T-cell (primary cell): ENCODE measurements at regions not wholly inside any gene's neighbourhood (a gene's known extent, or its start where the extent isn't known, plus 50 kb on each side); places are given as distances from the start of the nearest gene placed in this dataset.
A peak's percentile ranks its signal among the peaks of the same experiment; 100 is the strongest.

Source experiments
- ATAC-seq, 4 experiments: fragments of 200-7000 bp in 3 of 4; fragments of 150-1000 bp in 1 of 4; cut with Tn5 transposase; replicated peaks in 1 of 4; 1 replicate in 3 of 4; 2 replicates in 1 of 4; pipeline ENCODE4 v1.10.0; 2021; ENCODE audit warnings: moderate library complexity in 3 of 4, mild to moderate bottlenecking in 2 of 4, moderate number of reproducible peaks in 1 of 4
- CTCF ChIA-PET, 2 donors: fragments of 300-600 bp; sonication (Branson Sonifier 250); formaldehyde crosslinking; loops; one replicate each; lab custom pipeline; 2022; ENCODE audit warnings: antibody characterized with exemption in 2 of 2; lab: Charles Lee
- POLR2A ChIA-PET, 2 donors: fragments of 300-600 bp; sonication (Branson Sonifier 250); formaldehyde crosslinking; loops; one replicate each; lab custom pipeline; 2022; ENCODE audit warnings: antibody characterized with exemption in 2 of 2; lab: Charles Lee
- DNase-seq, 35 experiments: peaks; one replicate each; pipeline versions ENCODE4 v3.0.0 to v3.0.0-alpha.2; 2013 to 2023
- H3K27ac ChIP-seq: one replicate; pipeline ENCODE4 v1.5.1; 2013; ENCODE audit warnings: low read length
- H3K27me3 ChIP-seq, 2 experiments: replicated peaks in 1 of 2; 1 replicate in 1 of 2; 2 replicates in 1 of 2; pipeline versions ENCODE4 v1.6.1 to v1.7.0; 2013; ENCODE audit warnings: low read length in 1 of 2, mixed read lengths in 1 of 2; ENCODE audit not compliant: control insufficient read depth in 2 of 2, insufficient read depth in 2 of 2; ENCODE audit errors: extremely low read depth in 1 of 2
- H3K36me3 ChIP-seq, 2 donors: 1 replicate in 1 of 2; 2 replicates in 1 of 2; pipeline versions ENCODE4 v1.6.1 to v1.7.0; 2013; ENCODE audit warnings: low read length in 1 of 2; ENCODE audit not compliant: control insufficient read depth in 2 of 2, insufficient read depth in 1 of 2; ENCODE audit errors: extremely low read depth in 1 of 2
- H3K4me1 ChIP-seq, 2 experiments: 1 replicate in 1 of 2; 2 replicates in 1 of 2; pipeline versions ENCODE4 v1.6.1 to v1.7.0; 2013; ENCODE audit warnings: low read length in 2 of 2, mixed read lengths in 1 of 2; ENCODE audit not compliant: insufficient read depth in 2 of 2, control insufficient read depth in 1 of 2; ENCODE audit errors: extremely low read depth in 1 of 2
- H3K4me3 ChIP-seq, 2 donors: 1 replicate in 1 of 2; 2 replicates in 1 of 2; pipeline versions ENCODE4 v1.5.1 to v1.7.0; 2013; ENCODE audit warnings: mild to moderate bottlenecking in 2 of 2, low read length in 1 of 2, moderate library complexity in 1 of 2; ENCODE audit not compliant: control insufficient read depth in 1 of 2; ENCODE audit errors: extremely low read depth in 1 of 2
- H3K9me3 ChIP-seq: 2 replicates; pipeline ENCODE4 v1.7.0; 2013
- H3K27ac Mint-ChIP-seq, 2 donors: one replicate each; pipeline ENCODE4 v1.8.0; 2020 to 2021; ENCODE audit warnings: mild to moderate bottlenecking in 2 of 2, mixed read lengths in 2 of 2
- H3K27me3 Mint-ChIP-seq, 2 donors: one replicate each; pipeline ENCODE4 v1.8.0; 2021 to 2022; ENCODE audit warnings: mixed read lengths in 2 of 2
- H3K36me3 Mint-ChIP-seq: one replicate; pipeline ENCODE4 v1.8.0; 2021; ENCODE audit warnings: mixed read lengths
- H3K4me1 Mint-ChIP-seq, 3 donors: one replicate each; pipeline ENCODE4 v1.8.0; 2020 to 2022; ENCODE audit warnings: mixed read lengths in 3 of 3, mild to moderate bottlenecking in 1 of 3
- H3K4me3 Mint-ChIP-seq, 3 donors: one replicate each; pipeline ENCODE4 v1.8.0; 2020 to 2022; ENCODE audit warnings: mild to moderate bottlenecking in 3 of 3, mixed read lengths in 3 of 3, moderate library complexity in 3 of 3
- H3K9me3 Mint-ChIP-seq, 3 donors: one replicate each; pipeline ENCODE4 v1.8.0; 2020 to 2022; ENCODE audit warnings: mixed read lengths in 3 of 3
- WGBS: methylation state at CpG from one replicate; pipeline ENCODE4 v1.1.5; 2013; ENCODE audit warnings: missing lambda C conversion rate; ENCODE audit not compliant: insufficient coverage; 5-methylcytosine and 5-hydroxymethylcytosine counted together

DNA sequence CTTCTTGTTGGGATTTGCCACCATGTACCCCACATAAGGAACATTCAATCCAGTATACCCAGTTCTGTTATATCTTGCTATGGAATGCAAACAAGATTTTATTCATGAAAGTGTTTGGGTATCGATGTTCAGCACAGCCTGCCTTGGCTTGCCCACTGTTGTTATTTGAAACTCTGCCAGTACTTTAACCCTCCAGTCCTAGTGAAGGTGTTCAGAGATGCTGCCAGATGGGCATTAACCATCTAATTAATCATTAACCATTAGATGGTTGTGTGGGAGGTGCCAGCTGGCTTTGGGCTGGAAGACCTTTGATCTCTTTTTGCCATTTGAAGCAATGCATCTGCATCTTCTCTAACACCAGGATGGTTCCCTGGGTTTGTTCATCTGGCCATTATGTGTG, 363.0 kb downstream of the SH2D4B start:
- Mint-ChIP-seq H3K27ac (no peak overlapping the region), H3K4me3 (no peak overlapping the region), H3K36me3 (no peaks in the 10 kb centered on the region), H3K9me3 (no peaks in the 10 kb centered on the region), H3K4me1 (no peaks in the 10 kb centered on the region), H3K27me3 (no peaks in the 10 kb centered on the region)
- H3K9me3 ChIP-seq, result no peaks in the 10 kb centered on the region
- DNase-seq, result no peak
- no peak overlapping the region for H3K27ac ChIP-seq
- no peak for ATAC-seq
- ChIA-PET CTCF (no interaction called here), POLR2A (no interaction called here)
- no peak overlapping the region for H3K4me3 ChIP-seq
- no peaks in the 10 kb centered on the region for H3K27me3 ChIP-seq
- no peaks in the 10 kb centered on the region for H3K4me1 ChIP-seq
- H3K36me3 ChIP-seq, result no peaks in the 10 kb centered on the region
- WGBS, result no CpG with 5 or more reads among the region's 1 CpG

DNA sequence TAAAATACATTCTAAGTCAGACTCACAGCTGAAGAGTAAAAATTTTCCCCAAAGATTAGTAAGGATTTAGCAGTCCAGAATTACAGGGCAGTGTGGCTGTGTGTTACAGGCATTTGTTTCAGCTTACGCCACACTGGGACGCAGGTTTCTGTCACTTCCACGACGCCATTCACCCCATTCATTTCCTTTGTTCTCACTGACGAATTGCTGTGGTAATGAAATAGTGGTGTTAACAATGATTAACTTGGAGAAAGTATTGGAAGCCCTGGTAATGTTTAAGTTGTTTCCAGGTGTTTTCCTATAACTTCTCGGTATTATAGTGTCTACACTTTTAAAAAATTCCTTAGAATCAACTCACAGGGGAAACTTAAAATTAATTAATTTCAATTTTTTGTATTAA, 370.9 kb downstream of the SH2D4B start:
- no peaks in the 10 kb centered on the region for H3K9me3 ChIP-seq
- H3K27me3 ChIP-seq, result peaks cover 0 to 3% of the 10 kb centered on the region in 2 experiments
- Mint-ChIP-seq H3K36me3 (no peaks in the 10 kb centered on the region), H3K4me3 (no peak overlapping the region), H3K27ac (no peak overlapping the region), H3K9me3 (no peaks in the 10 kb centered on the region), H3K4me1 (no peaks in the 10 kb centered on the region), H3K27me3 (peaks cover 3% of the 10 kb centered on the region in 2 donors)
- ChIA-PET POLR2A (no interaction called here), CTCF (no interaction called here)
- H3K27ac ChIP-seq, result no peak overlapping the region
- ATAC-seq, result no peak
- no peak for DNase-seq
- H3K36me3 ChIP-seq, result no peaks in the 10 kb centered on the region
- no peaks in the 10 kb centered on the region for H3K4me1 ChIP-seq
- H3K4me3 ChIP-seq, result no peak overlapping the region
- no CpG with 5 or more reads among the region's 6 CpGs for WGBS

DNA sequence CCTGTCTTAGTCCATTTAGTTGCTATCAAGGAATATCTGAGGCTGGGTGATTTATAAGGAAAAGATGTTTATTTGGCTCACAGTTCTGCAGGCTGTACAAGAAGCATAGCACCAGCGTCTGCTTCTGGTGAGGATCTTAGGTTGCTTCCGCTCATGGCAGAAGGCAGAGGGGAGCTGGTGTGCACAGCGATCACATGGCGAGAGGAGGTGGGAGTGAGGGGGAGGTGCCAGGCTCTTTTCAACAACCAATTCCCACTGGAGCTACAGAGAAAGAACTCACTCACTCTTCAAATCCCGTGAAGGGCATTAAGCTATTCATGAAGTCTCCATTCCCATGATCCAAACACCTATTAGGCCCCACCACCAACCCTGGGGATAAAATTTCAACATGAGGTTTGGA, 371.6 kb downstream of the SH2D4B start:
- Histone ChIP-seq H3K27ac (no peak overlapping the region), H3K36me3 (no peaks in the 10 kb centered on the region), H3K27me3 (peaks cover 0 to 3% of the 10 kb centered on the region in 2 experiments), H3K4me1 (no peaks in the 10 kb centered on the region), H3K4me3 (no peak overlapping the region), H3K9me3 (no peaks in the 10 kb centered on the region)
- Mint-ChIP-seq H3K4me3 (no peak overlapping the region), H3K36me3 (no peaks in the 10 kb centered on the region), H3K4me1 (no peaks in the 10 kb centered on the region), H3K9me3 (no peaks in the 10 kb centered on the region), H3K27me3 (peaks cover 3% of the 10 kb centered on the region in 2 donors), H3K27ac (no peak overlapping the region)
- ChIA-PET CTCF (no interaction called here), POLR2A (no interaction called here)
- DNase-seq (no peak), ATAC-seq (no peak)
- 90% methylated on average over 2 of the region's 5 CpGs for WGBS

DNA sequence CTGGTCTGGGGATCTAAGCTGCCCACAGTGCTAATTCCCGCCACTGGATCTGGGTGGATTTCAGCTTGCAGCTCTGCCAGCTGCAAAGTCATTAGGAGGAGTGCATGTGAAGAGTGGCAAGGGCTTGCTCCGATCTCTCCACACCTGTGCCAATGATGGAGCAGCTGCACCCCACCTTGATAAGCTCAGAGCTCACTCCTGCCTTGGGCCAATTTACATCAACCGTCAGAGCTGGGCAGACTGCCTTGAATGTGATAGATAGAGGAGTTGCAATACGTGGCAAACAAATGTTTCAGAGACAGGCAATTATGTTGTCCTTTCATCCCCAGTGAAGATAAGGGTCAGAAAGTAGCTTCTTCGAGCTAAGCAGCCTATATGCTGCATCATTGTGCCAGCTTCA, 379.9 kb downstream of the SH2D4B start:
- ChIA-PET POLR2A (no interaction called here), CTCF (no interaction called here)
- no peak for DNase-seq
- no peak for ATAC-seq
- no peaks in the 10 kb centered on the region for H3K36me3 Mint-ChIP-seq
- Histone ChIP-seq H3K36me3 (no peaks in the 10 kb centered on the region), H3K4me1 (no peaks in the 10 kb centered on the region), H3K4me3 (no peak overlapping the region), H3K9me3 (no peaks in the 10 kb centered on the region), H3K27me3 (no peaks in the 10 kb centered on the region), H3K27ac (no peak overlapping the region)
- H3K9me3 Mint-ChIP-seq, result no peaks in the 10 kb centered on the region
- WGBS, result 92% methylated on average over 3 of the region's 5 CpGs
- no peaks in the 10 kb centered on the region for H3K4me1 Mint-ChIP-seq
- peaks cover 16% of the 10 kb centered on the region in 2 donors for H3K27me3 Mint-ChIP-seq
- H3K27ac Mint-ChIP-seq, result no peak overlapping the region
- no peak overlapping the region for H3K4me3 Mint-ChIP-seq

DNA sequence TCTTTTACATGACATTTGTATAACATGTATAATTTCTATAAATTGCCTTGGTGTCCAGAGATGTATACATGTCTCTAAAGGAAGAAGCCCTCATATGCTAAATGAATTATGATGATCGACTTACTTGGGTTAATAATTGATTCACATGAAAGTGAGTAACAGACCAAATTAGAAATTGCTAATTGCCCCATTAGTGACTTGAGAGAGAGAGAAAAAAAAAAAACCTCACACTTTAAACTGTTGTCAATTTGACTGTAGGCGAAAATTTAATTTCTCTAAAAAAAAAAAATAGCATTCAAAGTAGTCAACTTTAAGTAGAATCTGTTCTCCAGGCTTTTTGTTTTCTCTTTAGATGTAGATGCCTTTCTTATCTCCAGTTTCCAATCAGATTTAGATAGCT, 383.3 kb downstream of the SH2D4B start:
- Mint-ChIP-seq H3K27me3 (peaks cover 14 to 16% of the 10 kb centered on the region in 2 donors), H3K4me1 (no peaks in the 10 kb centered on the region), H3K27ac (no peak overlapping the region), H3K9me3 (no peaks in the 10 kb centered on the region), H3K36me3 (no peaks in the 10 kb centered on the region), H3K4me3 (no peak overlapping the region)
- Histone ChIP-seq H3K27ac (no peak overlapping the region), H3K4me1 (no peaks in the 10 kb centered on the region), H3K36me3 (no peaks in the 10 kb centered on the region), H3K9me3 (no peaks in the 10 kb centered on the region), H3K4me3 (no peak overlapping the region), H3K27me3 (no peaks in the 10 kb centered on the region)
- ATAC-seq (no peak), DNase-seq (no peak)
- CTCF ChIA-PET, result no interaction called here
- WGBS, result no CpG with 5 or more reads among the region's 2 CpGs
- POLR2A ChIA-PET, result no interaction called here

- WGBS, result 74% methylated on average over 4 of the region's 7 CpGs
- no peaks in the 10 kb centered on the region for H3K4me1 ChIP-seq
- ATAC-seq (no peak), DNase-seq (peak in 4 of 35 experiments; percentile 1 to 31 (median 6))
- POLR2A ChIA-PET, result no interaction called here
- no peaks in the 10 kb centered on the region for H3K36me3 ChIP-seq
- Mint-ChIP-seq H3K9me3 (peaks cover 0 to 11% (median 8%) of the 10 kb centered on the region in 3 donors), H3K27me3 (peaks cover 11% of the 10 kb centered on the region in 2 donors), H3K27ac (no peak overlapping the region), H3K4me1 (no peaks in the 10 kb centered on the region), H3K36me3 (no peaks in the 10 kb centered on the region), H3K4me3 (no peak overlapping the region)
- no peaks in the 10 kb centered on the region for H3K9me3 ChIP-seq
- no peak overlapping the region for H3K4me3 ChIP-seq
- CTCF ChIA-PET, result interaction anchor here (0.5 to 1.5 kb wide), 4 partner anchors 21 to 542 kb away, joined by 3 to 4 read pairs (median 3); no protein-coding TSS in a partner anchor
- H3K27me3 ChIP-seq, result no peaks in the 10 kb centered on the region
- no peak overlapping the region for H3K27ac ChIP-seq
Measured at GRCh38 chr10:80924063-80924952, 386.6 kb downstream of the SH2D4B start.
